Stimulated activated CD4-positive, alpha-beta T cell treated with anti-CD3 and anti-CD28 coated beads, TNF-alpha, amount 100 ng/mL, for 1 hour (primary cell): ENCODE measurements at regions not wholly inside any gene's neighbourhood (a gene's known extent, or its start where the extent isn't known, plus 50 kb on each side); places are given as distances from the start of the nearest gene placed in this dataset.

Source experiments
- DNase-seq, 3 donors: peaks; one replicate each; pipeline ENCODE4 v3.0.0-alpha.2; 2020; ENCODE audit warnings: low read depth in 3 of 3, low spot score in 1 of 3

DNA sequence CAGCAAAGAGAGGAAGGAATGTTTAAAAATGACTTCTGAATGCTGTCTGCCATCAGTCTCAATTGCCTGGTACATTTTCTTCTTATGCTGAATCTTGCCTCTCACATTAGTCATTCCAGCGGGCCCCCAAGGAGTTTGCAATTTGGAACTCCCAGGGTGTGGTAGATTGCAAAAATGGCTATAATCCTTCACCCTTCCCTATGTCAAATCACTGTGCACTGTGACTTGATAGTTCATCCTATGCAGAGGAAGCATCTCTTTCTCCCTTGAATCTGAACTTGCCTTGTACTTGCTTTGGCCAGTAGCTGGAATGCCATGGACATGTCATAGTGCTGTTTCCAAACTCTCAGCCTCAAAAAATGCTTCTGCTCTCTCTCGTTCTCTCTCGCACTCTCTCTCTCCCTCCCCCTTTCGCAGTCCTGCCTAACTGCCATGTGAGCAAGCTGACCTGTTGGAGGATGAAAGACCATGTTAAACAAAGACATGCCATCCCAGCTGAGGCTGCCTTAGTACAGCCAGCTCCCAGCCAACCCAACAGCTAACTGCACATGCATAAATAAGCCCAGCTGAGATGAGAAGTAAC, 284.0 kb upstream of the TLE4 start:
- DNase-seq = no peak

DNA sequence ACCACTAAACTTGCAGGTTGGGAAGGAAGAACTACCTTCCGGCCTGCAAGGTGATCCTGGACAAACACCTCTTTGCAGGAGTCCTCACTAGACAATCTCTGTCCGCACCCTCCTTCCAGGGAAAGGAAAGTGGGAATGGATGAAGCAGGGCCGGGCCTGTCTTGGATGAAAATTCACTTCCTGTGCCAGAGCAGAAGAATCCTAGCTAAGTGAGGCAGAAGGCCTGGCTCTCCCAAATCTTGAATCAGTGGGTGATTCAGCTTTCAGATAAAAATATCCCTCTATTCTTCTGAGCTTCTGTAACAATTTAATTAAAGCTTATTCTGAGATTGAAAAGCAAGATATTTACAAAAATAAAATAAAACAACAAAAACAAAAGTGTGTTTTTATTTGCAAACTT, 281.9 kb upstream of the TLE4 start:
- DNase-seq = no peak

GRCh38 chr9:79292731-79293280, 279.0 kb upstream of the TLE4 start:
- DNase-seq = no peak

GRCh38 chr9:79300068-79300467, 271.7 kb upstream of the TLE4 start:
- DNase-seq = no peak

- no peak for DNase-seq
Observed at GRCh38 chr9:79301085-79301484, 270.7 kb upstream of the TLE4 start.

DNA sequence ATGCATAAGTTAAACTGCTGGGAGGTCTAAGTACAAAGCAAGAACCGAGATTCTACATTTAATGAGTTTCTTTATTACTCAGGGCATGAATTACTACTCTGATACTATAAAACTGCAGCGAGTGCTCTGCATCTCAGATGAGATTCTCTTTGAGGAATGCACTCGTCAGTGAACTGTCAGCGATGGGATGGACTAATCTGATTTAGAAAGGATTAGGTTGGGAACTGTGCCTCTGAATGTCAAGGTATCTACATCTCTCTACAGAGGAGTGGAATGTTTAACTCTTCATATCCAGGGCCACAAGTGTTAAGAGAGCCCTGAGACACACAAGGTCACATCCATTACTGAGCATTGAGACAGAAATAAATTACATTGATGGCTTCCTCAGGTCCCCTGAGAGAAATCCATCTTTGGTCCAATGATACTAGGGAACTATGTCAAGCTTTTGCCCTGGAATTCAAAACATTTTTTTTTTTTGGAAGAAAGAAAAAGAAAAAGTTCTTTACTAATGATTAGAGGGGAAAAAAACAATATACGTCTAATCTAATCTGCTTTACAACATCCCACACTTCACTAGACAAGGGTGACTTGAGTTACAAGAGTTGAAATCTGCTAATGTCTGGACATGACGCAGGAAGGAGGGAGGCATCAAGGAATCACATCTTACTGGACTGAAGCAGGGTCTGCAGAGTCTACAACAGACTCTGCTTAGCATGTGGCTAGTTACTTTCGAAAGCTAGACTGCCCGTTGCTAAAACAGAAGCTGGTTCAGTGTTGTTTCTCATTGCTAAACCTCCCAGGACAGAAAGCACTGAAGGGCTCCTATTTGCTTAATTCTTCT, 270.0 kb upstream of the TLE4 start:
- DNase-seq = no peak

DNA sequence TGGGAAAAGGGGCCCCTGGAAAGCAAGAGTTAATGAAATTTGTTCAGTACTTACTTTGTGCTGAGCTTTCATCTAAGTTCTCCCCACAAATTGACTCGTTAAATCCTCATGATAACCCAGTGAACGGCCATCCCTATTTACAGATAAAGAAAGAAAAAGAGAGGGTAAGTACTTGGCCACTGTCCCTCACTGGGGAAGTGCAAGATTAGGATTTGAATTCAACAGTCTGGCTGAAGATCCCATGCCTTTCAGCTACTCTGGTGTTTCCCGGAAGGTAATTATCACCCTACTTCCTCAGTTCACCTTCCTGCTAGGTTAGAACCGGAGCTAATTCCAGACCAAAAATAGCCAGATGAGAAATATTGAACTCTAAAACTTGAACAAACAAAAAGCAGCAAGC, 269.2 kb upstream of the TLE4 start:
- DNase-seq = no peak

DNA sequence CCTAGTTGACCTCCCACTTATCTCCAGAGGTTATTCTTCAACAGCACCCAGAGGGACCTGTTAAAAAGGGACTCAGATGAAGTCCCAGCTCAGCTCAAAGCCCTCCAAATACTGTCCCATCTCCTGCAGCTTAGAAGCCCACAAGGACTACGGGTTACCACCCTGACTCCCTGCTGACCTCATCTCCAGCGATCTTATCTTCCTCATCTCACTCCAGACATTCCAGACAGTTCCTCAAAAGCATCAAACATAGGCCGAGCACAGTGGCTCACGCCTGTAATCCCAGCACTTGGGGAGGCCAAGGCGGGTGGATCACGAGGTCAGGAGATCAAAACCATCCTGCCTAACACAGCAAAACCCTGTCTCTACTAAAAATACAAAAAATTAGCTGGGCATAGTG, 263.8 kb upstream of the TLE4 start:
- no peak for DNase-seq

GRCh38 chr9:79312686-79313421, 258.9 kb upstream of the TLE4 start:
- DNase-seq = no peak

GRCh38 chr9:79325501-79325900, 246.3 kb upstream of the TLE4 start:
- no peak for DNase-seq

GRCh38 chr9:79329861-79330260, 241.9 kb upstream of the TLE4 start:
- DNase-seq = no peak

DNA sequence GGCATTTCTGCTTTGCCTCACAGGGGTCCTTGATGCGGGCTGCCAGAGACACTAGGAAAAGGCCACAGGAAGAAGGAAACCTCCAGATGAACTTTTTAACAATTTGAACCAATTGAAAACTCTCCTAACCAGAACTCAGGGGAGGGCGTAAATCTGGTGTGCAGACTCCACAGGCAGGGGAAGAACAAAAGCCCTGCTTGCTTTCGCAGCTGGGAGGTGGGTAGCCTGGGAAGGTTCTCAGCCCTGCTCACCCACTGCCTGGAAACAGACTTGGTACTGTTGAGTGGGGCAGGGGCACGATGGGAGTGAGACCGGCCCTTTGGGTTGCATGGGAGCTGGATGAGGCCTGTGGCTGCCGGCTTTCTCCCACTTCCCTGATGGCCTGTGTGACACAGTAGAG, 237.8 kb upstream of the TLE4 start:
- no peak for DNase-seq

DNA sequence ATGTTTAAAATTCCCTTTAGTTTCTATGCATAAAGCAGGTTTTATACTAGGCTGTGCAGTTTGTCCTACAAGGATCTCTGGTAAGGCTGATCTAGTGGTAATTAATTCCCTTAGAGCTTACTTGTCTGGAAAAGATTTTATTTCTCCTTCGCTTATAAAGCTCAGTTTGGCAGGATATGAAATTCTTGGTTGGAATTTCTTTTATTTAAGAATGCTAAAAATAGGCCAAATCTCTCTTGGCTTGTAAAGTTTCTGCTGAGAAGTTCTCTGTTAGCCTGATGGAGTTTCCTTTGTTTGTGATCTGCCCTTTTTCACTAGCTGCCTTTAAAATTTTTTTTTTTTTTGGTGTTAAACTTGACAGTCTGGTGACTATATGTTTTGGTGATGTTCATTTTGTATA, 237.1 kb upstream of the TLE4 start:
- DNase-seq = no peak

- no peak for DNase-seq
Observed at GRCh38 chr9:79335987-79336386, 235.8 kb upstream of the TLE4 start.

DNA sequence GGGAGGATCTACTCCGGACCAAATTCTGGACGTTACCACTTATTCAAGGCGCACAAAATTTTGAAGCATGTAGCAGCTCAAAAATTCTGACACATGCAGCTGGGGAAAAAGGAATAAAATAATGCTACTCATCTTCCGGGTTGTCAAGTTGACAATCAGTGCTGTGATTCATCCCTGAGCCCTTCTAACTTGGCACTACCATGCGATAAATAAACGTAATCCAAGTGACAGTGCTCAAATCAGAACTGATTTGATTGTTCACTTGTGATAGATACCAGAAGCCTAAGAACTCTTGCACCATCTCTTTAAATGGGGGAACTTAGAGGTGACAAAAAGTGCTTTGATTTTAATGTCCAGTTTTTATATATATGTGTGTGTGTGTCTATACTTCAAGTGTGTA, 230.2 kb upstream of the TLE4 start:
- DNase-seq = no peak

- no peak for DNase-seq
Observed at GRCh38 chr9:79346350-79347020, 225.3 kb upstream of the TLE4 start.

DNA sequence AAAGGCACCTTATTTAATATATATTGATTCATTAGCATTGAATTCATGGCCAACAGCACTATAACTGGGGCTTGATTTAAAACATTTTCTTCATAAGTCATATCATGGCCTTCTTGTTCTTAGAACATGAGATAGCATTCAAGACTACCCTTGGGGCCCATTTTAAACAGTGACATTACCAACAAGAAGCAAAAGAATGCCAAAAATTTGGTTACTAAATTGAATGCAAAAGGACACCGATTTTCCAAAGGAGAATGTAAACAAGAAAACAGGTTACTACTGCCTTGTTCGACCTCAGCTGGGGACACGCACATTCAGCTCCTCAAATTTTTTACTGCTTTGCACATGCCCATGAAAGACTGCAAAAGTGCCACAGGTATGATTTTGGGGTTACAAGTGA, 219.4 kb upstream of the TLE4 start:
- no peak for DNase-seq

- DNase-seq = no peak
Observed at GRCh38 chr9:79353856-79354520, 217.8 kb upstream of the TLE4 start.

- DNase-seq = no peak
Observed at GRCh38 chr9:79357194-79357593, 214.6 kb upstream of the TLE4 start.

DNA sequence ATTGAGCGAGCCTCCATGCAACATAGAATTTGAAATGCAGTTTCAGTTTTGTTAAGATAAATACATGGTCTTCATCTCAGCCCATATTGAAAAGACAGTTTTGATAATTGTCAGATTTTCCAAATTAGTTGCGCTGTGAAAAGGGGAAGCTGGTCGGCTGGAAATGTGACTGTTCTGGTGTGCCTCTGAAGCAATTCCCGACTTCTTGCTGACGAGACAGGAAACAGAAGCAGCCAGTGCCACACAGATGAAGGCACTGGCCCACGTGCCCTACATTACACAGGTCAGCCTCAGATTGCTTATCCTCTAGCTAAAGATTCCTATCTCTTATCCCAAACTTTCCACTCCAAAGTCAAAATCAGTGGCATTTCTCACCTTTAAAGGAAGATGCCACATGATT, 214.1 kb upstream of the TLE4 start:
- no peak for DNase-seq
